Pancreas (tissue), 10 donors: ENCODE measurements at regions not wholly inside any gene's neighbourhood (a gene's known extent, or its start where the extent isn't known, plus 50 kb on each side); places are given as distances from the start of the nearest gene placed in this dataset.
A peak's percentile ranks its signal among the peaks of the same experiment; 100 is the strongest.

ENCODE experiments used
- ATAC-seq, 4 donors: fragments of 200-7000 bp; cut with Tn5 transposase; one replicate each; pipeline versions ENCODE4 v1.8.0 to v1.9.1; 2020; ENCODE audit warnings: mild to moderate bottlenecking in 4 of 4, moderate library complexity in 4 of 4
- DNase-seq, 6 donors: peaks; one replicate each; pipeline ENCODE4 v3.0.0-alpha.2; 2020
- FAIRE-seq: peaks from 2 replicates; lab custom pipeline; 2012; peaks lifted over from hg19 to GRCh38; lab: Jason Lieb, UNC
- H3K27ac ChIP-seq, 4 donors: fragments of 200-600 bp; sonication (generic); 1 replicate in 3 of 4; 2 replicates in 1 of 4; pipeline versions ENCODE4 v1.5.0 to v1.8.0; 2020
- H3K27me3 ChIP-seq, 4 donors: fragments of 200-600 bp; one replicate each; pipeline ENCODE4 v1.8.0; 2021
- H3K36me3 ChIP-seq, 3 donors: fragments of 200-600 bp; sonication (generic) in 1 of 3; one replicate each; pipeline versions ENCODE4 v1.5.0 to v1.8.0; 2020 to 2021
- H3K4me1 ChIP-seq, 3 donors: fragments of 200-600 bp; one replicate each; pipeline ENCODE4 v1.8.0; 2021
- H3K4me3 ChIP-seq, 4 donors: fragments of 200-600 bp; sonication (generic) in 2 of 4; one replicate each; pipeline versions ENCODE4 v1.5.0 to v1.8.0; 2020 to 2021
- H3K9me3 ChIP-seq, 4 donors: fragments of 200-600 bp; one replicate each; pipeline ENCODE4 v1.8.0; 2021
- WGBS, 2 donors: extraction: QIAGEN DNeasy Blood & Tissue Kit; methylation state at CpG; one replicate each; pipeline ENCODE4 v1.1.7; 2013; 5-methylcytosine and 5-hydroxymethylcytosine counted together
- intact Hi-C, 3 donors: fragments of 100-400 bp; cut with DNase I; formaldehyde crosslinking; loops; one replicate each; pipeline versions ENCODE4 v1.11.1 to v1.14.2; 2022
- TF ChIP-seq, protein P1 (sequence below), 4 donors: fragments of 200-600 bp; sonication (generic) in 3 of 4; IDR thresholded peaks; one replicate each; pipeline versions ENCODE4 v1.5.0 to v1.8.0; 2021; ENCODE audit warnings: antibody characterized with exemption in 4 of 4
- donor health status: healthy with polysubstance abuse.
- donor health status: DM: no; HTN: no; CAD: no; lungs with moderate emphysema.
- donor health status: DM: no; HTN: no; CAD: no.
- donor health status: control.
- donor health status: control.
- donor health status: Bipolar disorder and iron deficiency.
- donor health status: DM: yes; HTN: yes; CAD: no.
- donor health status: DM: no; HTN: no; CAD: no.
- donor health status: DM: no; HTN: no; CAD: no.
- donor health status: DM: yes; HTN: yes; CAD: no.

DNA sequence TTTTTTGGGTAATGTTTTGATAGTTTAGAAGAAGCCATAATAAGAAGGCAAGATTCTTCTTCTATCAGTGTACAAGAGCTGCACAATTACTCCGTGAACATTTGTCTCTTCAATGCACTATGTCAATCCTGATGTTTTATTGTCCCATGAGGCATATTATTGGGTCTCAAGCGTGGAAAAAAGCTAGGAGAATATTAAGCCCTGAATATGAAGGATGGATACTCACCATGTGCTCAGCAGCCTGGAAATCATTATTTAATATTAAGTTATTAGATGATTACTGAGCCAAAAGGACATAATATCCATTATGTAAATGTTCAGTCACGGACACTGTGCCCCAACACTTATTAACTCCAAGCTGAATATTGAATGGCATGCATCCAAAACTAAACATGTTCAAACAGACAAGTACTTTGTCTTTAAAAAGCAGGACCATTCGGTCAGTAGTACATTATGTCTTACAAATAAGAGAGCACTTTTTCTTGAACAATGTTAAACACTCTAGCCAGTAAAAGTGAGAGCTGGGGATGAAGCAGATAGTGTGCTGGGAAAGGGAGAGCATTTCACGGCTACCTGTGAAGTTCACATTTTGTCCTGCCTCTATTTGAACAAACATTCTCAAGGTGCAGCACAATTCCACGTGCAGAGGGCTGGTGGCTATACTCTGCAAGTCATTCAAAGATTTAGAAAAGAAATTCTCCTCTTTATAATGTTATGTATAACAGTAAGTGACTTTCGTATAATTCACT is 70.6 kb upstream of the CNR1 start:
- WGBS, 2 donors = 18 to 24% methylated on average over 7 of the region's 7 CpGs
- intact Hi-C loops = no loop called here
- FAIRE-seq = no peak
- Histone ChIP-seq H3K9me3 (no peaks in the 10 kb centered on the region), H3K4me1 (no peaks in the 10 kb centered on the region), H3K27me3 (no peaks in the 10 kb centered on the region), H3K36me3 (no peaks in the 10 kb centered on the region), H3K4me3 (no peak overlapping the region), H3K27ac (no peak overlapping the region)
- TF ChIP-seq, protein P1, sequence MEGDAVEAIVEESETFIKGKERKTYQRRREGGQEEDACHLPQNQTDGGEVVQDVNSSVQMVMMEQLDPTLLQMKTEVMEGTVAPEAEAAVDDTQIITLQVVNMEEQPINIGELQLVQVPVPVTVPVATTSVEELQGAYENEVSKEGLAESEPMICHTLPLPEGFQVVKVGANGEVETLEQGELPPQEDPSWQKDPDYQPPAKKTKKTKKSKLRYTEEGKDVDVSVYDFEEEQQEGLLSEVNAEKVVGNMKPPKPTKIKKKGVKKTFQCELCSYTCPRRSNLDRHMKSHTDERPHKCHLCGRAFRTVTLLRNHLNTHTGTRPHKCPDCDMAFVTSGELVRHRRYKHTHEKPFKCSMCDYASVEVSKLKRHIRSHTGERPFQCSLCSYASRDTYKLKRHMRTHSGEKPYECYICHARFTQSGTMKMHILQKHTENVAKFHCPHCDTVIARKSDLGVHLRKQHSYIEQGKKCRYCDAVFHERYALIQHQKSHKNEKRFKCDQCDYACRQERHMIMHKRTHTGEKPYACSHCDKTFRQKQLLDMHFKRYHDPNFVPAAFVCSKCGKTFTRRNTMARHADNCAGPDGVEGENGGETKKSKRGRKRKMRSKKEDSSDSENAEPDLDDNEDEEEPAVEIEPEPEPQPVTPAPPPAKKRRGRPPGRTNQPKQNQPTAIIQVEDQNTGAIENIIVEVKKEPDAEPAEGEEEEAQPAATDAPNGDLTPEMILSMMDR (IDR thresholded peaks at IDR 0.05) = no peak
- ATAC-seq = peak in 1 of 4 donors; percentile 52
- no peak for DNase-seq

DNA sequence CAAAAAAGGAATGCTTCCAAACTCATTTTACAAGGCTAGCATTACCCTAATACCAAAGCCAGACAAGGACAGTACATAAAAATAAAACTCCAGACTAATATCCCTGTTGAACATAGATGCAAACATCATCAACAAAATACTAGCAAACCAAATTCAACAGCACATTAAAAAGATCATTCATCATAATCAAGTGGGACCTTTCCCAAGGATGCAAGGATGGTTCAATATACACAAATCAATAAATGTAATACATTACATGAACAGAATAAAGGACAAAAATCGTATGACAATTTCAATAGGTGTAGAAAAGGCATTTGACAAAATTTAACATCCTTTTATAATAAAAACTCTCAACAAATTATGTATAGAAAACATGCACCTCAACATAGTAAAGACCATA is 66.6 kb upstream of the CNR1 start:
- no peak for ATAC-seq
- Histone ChIP-seq H3K27me3 (no peaks in the 10 kb centered on the region), H3K36me3 (no peaks in the 10 kb centered on the region), H3K9me3 (no peaks in the 10 kb centered on the region), H3K27ac (no peak overlapping the region), H3K4me3 (no peak overlapping the region), H3K4me1 (no peaks in the 10 kb centered on the region)
- 14 to 24% methylated on average over 1 of the region's 1 CpG for WGBS, 2 donors
- TF ChIP-seq, protein P1 (IDR thresholded peaks at IDR 0.05) = no peak
- intact Hi-C loops = no loop called here
- no peak for FAIRE-seq
- no peak for DNase-seq

DNA sequence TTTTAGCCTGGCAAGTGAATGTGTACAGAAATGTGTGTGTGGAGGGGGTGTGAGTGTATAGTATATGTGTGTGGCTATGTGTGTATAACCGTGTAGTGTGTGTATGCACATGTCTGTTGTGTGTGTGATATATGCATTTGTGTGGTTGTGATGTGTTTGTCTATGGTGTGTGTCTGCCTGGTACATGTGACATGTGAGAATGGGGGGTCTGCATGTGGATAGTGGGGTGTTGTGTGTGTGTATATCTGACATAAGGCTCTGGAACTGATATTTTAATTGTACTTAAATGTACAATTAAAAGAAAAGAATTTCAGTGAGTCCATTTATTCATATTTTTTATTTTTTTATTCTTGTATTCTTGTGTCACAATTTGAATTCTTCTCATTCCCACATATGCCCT is 57.2 kb upstream of the CNR1 start:
- FAIRE-seq (no peak), DNase-seq (no peak), ATAC-seq (no peak)
- Histone ChIP-seq H3K4me3 (no peak overlapping the region), H3K36me3 (no peaks in the 10 kb centered on the region), H3K27ac (no peak overlapping the region), H3K4me1 (no peaks in the 10 kb centered on the region), H3K9me3 (no peaks in the 10 kb centered on the region), H3K27me3 (no peaks in the 10 kb centered on the region)
- TF ChIP-seq, protein P1 (IDR thresholded peaks at IDR 0.05) = no peak
- intact Hi-C loops = no loop called here
- WGBS, 2 donors = 40 to 44% methylated on average over 1 of the region's 1 CpG

DNA sequence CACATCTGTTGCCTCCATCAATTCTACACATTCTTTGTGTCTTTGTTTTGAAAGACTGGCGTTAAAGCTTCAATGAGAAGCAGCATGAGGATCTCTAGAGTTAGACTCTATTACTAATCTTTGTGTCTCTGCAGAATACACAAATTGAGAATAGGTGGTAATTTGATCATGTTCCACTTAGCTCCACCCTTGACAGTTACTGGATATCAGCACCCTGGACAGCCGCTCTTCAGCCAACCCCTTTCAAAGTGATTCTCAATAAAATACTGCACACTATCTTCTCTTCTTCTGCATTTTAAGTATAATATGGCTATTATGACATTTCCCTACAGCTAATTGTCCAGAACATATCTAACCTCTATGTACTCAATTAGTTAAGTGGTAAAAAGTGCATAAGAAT is 54.3 kb upstream of the CNR1 start:
- H3K4me3 ChIP-seq = no peak overlapping the region
- H3K9me3 ChIP-seq = no peaks in the 10 kb centered on the region
- no peak overlapping the region for H3K27ac ChIP-seq
- DNase-seq (no peak), FAIRE-seq (no peak), ATAC-seq (no peak)
- TF ChIP-seq, protein P1 (IDR thresholded peaks at IDR 0.05) = no peak
- no peaks in the 10 kb centered on the region for H3K36me3 ChIP-seq
- H3K4me1 ChIP-seq = no peaks in the 10 kb centered on the region
- intact Hi-C loops = no loop called here
- WGBS, 2 donors = 51 to 59% methylated on average over 2 of the region's 2 CpGs
- H3K27me3 ChIP-seq = no peaks in the 10 kb centered on the region

DNA sequence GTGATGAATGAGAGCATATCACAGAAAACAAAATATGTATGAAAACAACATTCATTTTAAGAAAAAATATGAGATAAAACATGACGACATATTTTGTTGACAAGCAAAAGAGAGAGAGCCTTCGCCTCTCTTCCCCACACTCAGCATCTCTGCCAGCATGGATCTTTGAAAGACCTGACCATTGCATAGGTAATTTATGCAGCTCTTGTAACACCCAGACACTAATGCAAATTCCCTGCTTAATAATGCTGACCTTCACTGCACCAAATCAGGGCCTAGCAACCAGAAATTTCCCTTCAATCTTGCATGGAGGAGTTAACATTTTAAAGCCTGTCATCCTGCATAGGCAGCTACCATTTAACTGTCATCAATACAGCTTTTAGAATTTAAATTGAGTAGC is 50.0 kb upstream of the CNR1 start:
- WGBS, 2 donors = 53 to 77% methylated on average over 2 of the region's 2 CpGs
- DNase-seq (no peak), FAIRE-seq (no peak), ATAC-seq (no peak)
- H3K27me3 ChIP-seq = no peaks in the 10 kb centered on the region
- H3K9me3 ChIP-seq = no peaks in the 10 kb centered on the region
- intact Hi-C loops = no loop called here
- no peak overlapping the region for H3K27ac ChIP-seq
- H3K36me3 ChIP-seq = no peaks in the 10 kb centered on the region
- H3K4me3 ChIP-seq = no peak overlapping the region
- H3K4me1 ChIP-seq = no peaks in the 10 kb centered on the region
- TF ChIP-seq, protein P1 (IDR thresholded peaks at IDR 0.05) = no peak
